OCI-LY3 (cell line): ENCODE measurements at regions not wholly inside any gene's neighbourhood (a gene's known extent, or its start where the extent isn't known, plus 50 kb on each side); places are given as distances from the start of the nearest gene placed in this dataset.

Experiments
- EZH2phosphoT487 ChIP-seq: fragments of 200-600 bp; shearing (Covaris generic); IDR thresholded peaks from 2 replicates; pipeline ENCODE4 v1.6.1; 2018; ENCODE audit warnings: antibody characterized with exemption, mixed run types, low read depth
- TF ChIP-seq, protein P1 (sequence below): fragments of 200-600, 300-600 bp; sonication (generic); IDR thresholded peaks from 2 replicates; pipeline ENCODE4 v1.5.1; 2014; ENCODE audit warnings: antibody characterized with exemption, low read length, low read depth

DNA sequence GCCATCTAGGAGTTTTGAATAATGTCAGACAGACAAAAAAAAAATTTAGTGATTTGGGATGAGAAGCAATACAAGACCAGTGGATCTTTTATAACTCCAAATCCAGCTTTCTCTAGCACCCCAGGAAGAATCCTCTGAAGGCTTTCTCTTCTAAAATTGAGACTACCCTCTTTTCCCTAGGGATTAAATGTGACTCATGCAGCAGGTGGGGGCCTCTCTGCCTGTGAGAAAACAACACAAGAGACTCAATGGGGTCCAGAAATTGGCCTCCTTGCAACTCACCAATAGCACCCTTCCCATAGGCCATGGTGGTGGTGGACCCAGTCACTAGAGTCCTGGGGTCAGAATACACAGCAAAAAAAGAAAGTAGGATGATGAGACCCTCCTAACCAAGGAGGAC, 120.3 kb upstream of the ATP1A1 start:
- TF ChIP-seq, protein P1, sequence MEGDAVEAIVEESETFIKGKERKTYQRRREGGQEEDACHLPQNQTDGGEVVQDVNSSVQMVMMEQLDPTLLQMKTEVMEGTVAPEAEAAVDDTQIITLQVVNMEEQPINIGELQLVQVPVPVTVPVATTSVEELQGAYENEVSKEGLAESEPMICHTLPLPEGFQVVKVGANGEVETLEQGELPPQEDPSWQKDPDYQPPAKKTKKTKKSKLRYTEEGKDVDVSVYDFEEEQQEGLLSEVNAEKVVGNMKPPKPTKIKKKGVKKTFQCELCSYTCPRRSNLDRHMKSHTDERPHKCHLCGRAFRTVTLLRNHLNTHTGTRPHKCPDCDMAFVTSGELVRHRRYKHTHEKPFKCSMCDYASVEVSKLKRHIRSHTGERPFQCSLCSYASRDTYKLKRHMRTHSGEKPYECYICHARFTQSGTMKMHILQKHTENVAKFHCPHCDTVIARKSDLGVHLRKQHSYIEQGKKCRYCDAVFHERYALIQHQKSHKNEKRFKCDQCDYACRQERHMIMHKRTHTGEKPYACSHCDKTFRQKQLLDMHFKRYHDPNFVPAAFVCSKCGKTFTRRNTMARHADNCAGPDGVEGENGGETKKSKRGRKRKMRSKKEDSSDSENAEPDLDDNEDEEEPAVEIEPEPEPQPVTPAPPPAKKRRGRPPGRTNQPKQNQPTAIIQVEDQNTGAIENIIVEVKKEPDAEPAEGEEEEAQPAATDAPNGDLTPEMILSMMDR: no peak
- TF ChIP-seq EZH2phosphoT487: no peak
